Activated B cell treated with CpG ODN at 0.5 μM for 24 hours (primary cell): ENCODE measurements at regions not wholly inside any gene's neighbourhood (a gene's known extent, or its start where the extent isn't known, plus 50 kb on each side); places are given as distances from the start of the nearest gene placed in this dataset.

ENCODE experiments used
- ATAC-seq: fragments of 200-7000 bp; cut with Tn5 transposase; one replicate; pipeline ENCODE4 v1.10.0; 2021; ENCODE audit warnings: low read depth, mild to moderate bottlenecking, moderate library complexity
- CTCF ChIA-PET: fragments of 350-600 bp; sonication (Branson Sonifier 250); formaldehyde crosslinking; loops from one replicate; lab custom pipeline; 2021; ENCODE audit warnings: antibody characterized with exemption; lab: Charles Lee
- POLR2A ChIA-PET: fragments of 350-600 bp; sonication (Branson Sonifier 250); formaldehyde crosslinking; loops from one replicate; lab custom pipeline; 2021; ENCODE audit warnings: antibody characterized with exemption; lab: Charles Lee
- DNase-seq: peaks from one replicate; pipeline ENCODE4 v3.0.0; 2022
- H3K27ac Mint-ChIP-seq: one replicate; pipeline ENCODE4 v1.8.0; 2020; ENCODE audit warnings: mixed read lengths
- H3K27me3 Mint-ChIP-seq: one replicate; pipeline ENCODE4 v1.8.0; 2021; ENCODE audit warnings: mixed read lengths
- H3K36me3 Mint-ChIP-seq: one replicate; pipeline ENCODE4 v1.8.0; 2021; ENCODE audit warnings: low read depth, mixed read lengths
- H3K4me1 Mint-ChIP-seq: one replicate; pipeline ENCODE4 v1.8.0; 2021; ENCODE audit warnings: mixed read lengths
- H3K4me3 Mint-ChIP-seq: one replicate; pipeline ENCODE4 v1.8.0; 2020; ENCODE audit warnings: mild to moderate bottlenecking, mixed read lengths
- H3K9me3 Mint-ChIP-seq: one replicate; pipeline ENCODE4 v1.8.0; 2020; ENCODE audit warnings: mixed read lengths
- CTCF ChIP-seq: fragments of 200-600 bp; IDR thresholded peaks from one replicate; pipeline ENCODE4 v1.8.0; 2022; ENCODE audit warnings: antibody characterized with exemption, mild to moderate bottlenecking
- intact Hi-C: fragments of 100-400 bp; cut with micrococcal nuclease; formaldehyde crosslinking; loops from one replicate; pipeline ENCODE4 v1.15.1; 2024

GRCh38 chr9:35540315-35540714, 50.4 kb downstream of the RUSC2 start:
- Mint-ChIP-seq H3K4me1 (no peaks in the 10 kb centered on the region), H3K9me3 (no peaks in the 10 kb centered on the region), H3K36me3 (no peaks in the 10 kb centered on the region), H3K27me3 (peaks cover 16% of the 10 kb centered on the region), H3K27ac (no peak overlapping the region), H3K4me3 (no peak overlapping the region)
- DNase-seq (no peak), ATAC-seq (no peak)
- intact Hi-C loops, result no loop called here
- ChIA-PET CTCF (no interaction called here), POLR2A (no interaction called here)
- TF ChIP-seq CTCF, result no peak

GRCh38 chr9:35546853-35547252, 56.9 kb downstream of the RUSC2 start:
- DNase-seq (no peak), ATAC-seq (no peak)
- intact Hi-C loops, result no loop called here
- H3K9me3 Mint-ChIP-seq, result no peaks in the 10 kb centered on the region
- H3K27ac Mint-ChIP-seq, result no peak overlapping the region
- no peaks in the 10 kb centered on the region for H3K27me3 Mint-ChIP-seq
- ChIA-PET POLR2A (no interaction called here), CTCF (no interaction called here)
- H3K4me3 Mint-ChIP-seq, result no peak overlapping the region
- H3K36me3 Mint-ChIP-seq, result no peaks in the 10 kb centered on the region
- no peaks in the 10 kb centered on the region for H3K4me1 Mint-ChIP-seq
- no peak for TF ChIP-seq CTCF

- no peak overlapping the region for H3K27ac Mint-ChIP-seq
- H3K4me1 Mint-ChIP-seq, result no peaks in the 10 kb centered on the region
- H3K4me3 Mint-ChIP-seq, result no peak overlapping the region
- intact Hi-C loops, result no loop called here
- TF ChIP-seq CTCF, result no peak
- POLR2A ChIA-PET, result no interaction called here
- H3K9me3 Mint-ChIP-seq, result no peaks in the 10 kb centered on the region
- ATAC-seq (no peak), DNase-seq (no peak)
- H3K36me3 Mint-ChIP-seq, result no peaks in the 10 kb centered on the region
- H3K27me3 Mint-ChIP-seq, result no peaks in the 10 kb centered on the region
- CTCF ChIA-PET, result no interaction called here
These were observed 57.1 kb upstream of the TESK1 start for GRCh38 chr9:35547889-35548418.

GRCh38 chr9:35548571-35548970, 56.5 kb upstream of the TESK1 start:
- H3K4me3 Mint-ChIP-seq, result no peak overlapping the region
- H3K27ac Mint-ChIP-seq, result no peak overlapping the region
- TF ChIP-seq CTCF, result no peak
- H3K9me3 Mint-ChIP-seq, result no peaks in the 10 kb centered on the region
- no peaks in the 10 kb centered on the region for H3K4me1 Mint-ChIP-seq
- ChIA-PET CTCF (no interaction called here), POLR2A (no interaction called here)
- intact Hi-C loops, result no loop called here
- DNase-seq (no peak), ATAC-seq (no peak)
- no peaks in the 10 kb centered on the region for H3K36me3 Mint-ChIP-seq
- H3K27me3 Mint-ChIP-seq, result no peaks in the 10 kb centered on the region

- no peak for DNase-seq
- H3K4me1 Mint-ChIP-seq, result no peaks in the 10 kb centered on the region
- H3K27ac Mint-ChIP-seq, result no peak overlapping the region
- POLR2A ChIA-PET, result interaction anchor here (0.7 kb wide), 1 partner anchor 298 kb away, joined by 3 read pairs; no protein-coding TSS in a partner anchor
- CTCF ChIA-PET, result no interaction called here
- H3K9me3 Mint-ChIP-seq, result no peaks in the 10 kb centered on the region
- no peak for ATAC-seq
- H3K36me3 Mint-ChIP-seq, result no peaks in the 10 kb centered on the region
- H3K27me3 Mint-ChIP-seq, result no peaks in the 10 kb centered on the region
- no peak for TF ChIP-seq CTCF
- H3K4me3 Mint-ChIP-seq, result no peak overlapping the region
- intact Hi-C loops, result no loop called here
These were observed 55.6 kb upstream of the TESK1 start for GRCh38 chr9:35549441-35549840.
